Adrenal gland (tissue), 9 donors: ENCODE measurements at regions not wholly inside any gene's neighbourhood (a gene's known extent, or its start where the extent isn't known, plus 50 kb on each side); places are given as distances from the start of the nearest gene placed in this dataset.

ENCODE experiments used
- DNase-seq, 7 donors: peaks; one replicate each; pipeline ENCODE4 v3.0.0-alpha.2; 2019 to 2020
- H3K27ac ChIP-seq, 5 donors: fragments of 200-600 bp; sonication (generic) in 4 of 5; 1 replicate in 3 of 5; 2 replicates in 2 of 5; pipeline versions ENCODE4 v1.5.1 to v1.8.0; 2016 to 2020; ENCODE audit warnings: mild to moderate bottlenecking in 1 of 5
- H3K27me3 ChIP-seq: fragments of 200-600 bp; 2 replicates; pipeline ENCODE4 v1.8.0; 2021
- H3K36me3 ChIP-seq, 2 donors: fragments of 200-600 bp; replicated peaks in 1 of 2; 1 replicate in 1 of 2; 2 replicates in 1 of 2; pipeline versions ENCODE4 v1.5.1 to v1.8.0; 2018 to 2022
- H3K4me1 ChIP-seq, 2 donors: fragments of 200-600 bp; replicated peaks in 1 of 2; 1 replicate in 1 of 2; 2 replicates in 1 of 2; pipeline versions ENCODE4 v1.5.1 to v1.8.0; 2018 to 2021
- H3K4me3 ChIP-seq, 4 donors: fragments of 200-600 bp; sonication (generic) in 3 of 4; one replicate each; pipeline ENCODE4 v1.5.1; 2016 to 2018
- H3K9me3 ChIP-seq, 3 donors: fragments of 200-600 bp; sonication (generic) in 1 of 3; replicated peaks in 1 of 3; 1 replicate in 2 of 3; 2 replicates in 1 of 3; pipeline versions ENCODE4 v1.5.1 to v1.8.0; 2016 to 2021
- CTCF ChIP-seq, 6 experiments: fragments of 450-650 bp in 4 of 6; fragments of 200-600 bp in 2 of 6; sonication (generic) in 1 of 6; IDR thresholded peaks; 1 replicate in 5 of 6; 2 replicates in 1 of 6; pipeline versions ENCODE4 v1.5.1 to v1.8.0; 2016 to 2021; ENCODE audit warnings: antibody characterized with exemption in 6 of 6, mild to moderate bottlenecking in 2 of 6, moderate library complexity in 1 of 6
- POLR2A ChIP-seq, 2 donors: fragments of 450-650 bp; IDR thresholded peaks; one replicate each; pipeline ENCODE4 v1.6.1; 2017; ENCODE audit warnings: antibody characterized with exemption in 2 of 2, mild to moderate bottlenecking in 2 of 2, moderate library complexity in 1 of 2
- WGBS, 4 donors: extraction: QIAGEN DNeasy Blood & Tissue Kit in 2 of 4; methylation state at CpG; one replicate each; pipeline versions ENCODE4 v1.1.5 to v1.1.7; 2013 to 2017; 5-methylcytosine and 5-hydroxymethylcytosine counted together
- intact Hi-C, 2 donors: fragments of 100-400 bp; cut with DNase I; formaldehyde crosslinking; loops; one replicate each; pipeline versions ENCODE4 v1.14.1 to v1.15.0; 2022 to 2023
- donor health status: healthy with polysubstance abuse.
- donor health status: Bipolar disorder and iron deficiency.
- donor health status: DM: yes; HTN: yes; CAD: no.
- donor health status: DM: no; HTN: no; CAD: no.
- donor health status: DM: no; HTN: no; CAD: no.

- Histone ChIP-seq H3K27ac (no peak overlapping the region), H3K36me3 (no peaks in the 10 kb centered on the region), H3K27me3 (no peaks in the 10 kb centered on the region), H3K9me3 (no peaks in the 10 kb centered on the region), H3K4me1 (no peaks in the 10 kb centered on the region), H3K4me3 (no peak overlapping the region)
- WGBS, 4 donors: 40 to 54% (median 40%) methylated on average over 4 of the region's 4 CpGs
- intact Hi-C loops: no loop called here
- DNase-seq: no peak
- TF ChIP-seq POLR2A (IDR thresholded peaks at IDR 0.05): no peak
- no peak for TF ChIP-seq CTCF (IDR thresholded peaks at IDR 0.05)
Measured at GRCh38 chr10:10225136-10225676, 792.5 kb upstream of the CELF2 start.

- TF ChIP-seq POLR2A (IDR thresholded peaks at IDR 0.05): no peak
- no peak for TF ChIP-seq CTCF (IDR thresholded peaks at IDR 0.05)
- Histone ChIP-seq H3K27ac (no peak overlapping the region), H3K27me3 (no peaks in the 10 kb centered on the region), H3K9me3 (no peaks in the 10 kb centered on the region), H3K4me3 (no peak overlapping the region), H3K4me1 (no peaks in the 10 kb centered on the region), H3K36me3 (no peaks in the 10 kb centered on the region)
- intact Hi-C loops: no loop called here
- 64 to 70% (median 67%) methylated on average over 2 of the region's 2 CpGs for WGBS, 4 donors
- DNase-seq: no peak
Measured at GRCh38 chr10:10233229-10233628, 784.4 kb upstream of the CELF2 start.

GRCh38 chr10:10235003-10235402 lies 782.7 kb upstream of the CELF2 start:
- peak in 5 of 7 donors; percentile 13 to 34 (median 27) for DNase-seq
- H3K4me3 ChIP-seq: no peak overlapping the region
- intact Hi-C loops: no loop called here
- H3K27me3 ChIP-seq: no peaks in the 10 kb centered on the region
- 38 to 54% (median 46%) methylated on average over 3 of the region's 3 CpGs for WGBS, 4 donors
- TF ChIP-seq CTCF (IDR thresholded peaks at IDR 0.05) (no peak), POLR2A (IDR thresholded peaks at IDR 0.05) (no peak)
- no peak overlapping the region for H3K27ac ChIP-seq
- H3K9me3 ChIP-seq: no peaks in the 10 kb centered on the region
- H3K4me1 ChIP-seq: no peaks in the 10 kb centered on the region
- H3K36me3 ChIP-seq: no peaks in the 10 kb centered on the region

- Histone ChIP-seq H3K36me3 (no peaks in the 10 kb centered on the region), H3K4me3 (no peak overlapping the region), H3K9me3 (no peaks in the 10 kb centered on the region), H3K4me1 (no peaks in the 10 kb centered on the region), H3K27ac (no peak overlapping the region), H3K27me3 (no peaks in the 10 kb centered on the region)
- DNase-seq: no peak
- intact Hi-C loops: no loop called here
- WGBS, 4 donors: 75 to 83% (median 81%) methylated on average over 6 of the region's 6 CpGs
- TF ChIP-seq CTCF (IDR thresholded peaks at IDR 0.05) (no peak), POLR2A (IDR thresholded peaks at IDR 0.05) (no peak)
Measured at GRCh38 chr10:10247585-10247984, 770.1 kb upstream of the CELF2 start.
